ENCODE measurements at regions not wholly inside any gene's neighbourhood (a gene's known extent, or its start where the extent isn't known, plus 50 kb on each side); places are given as distances from the start of the nearest gene placed in this dataset.
"Not testable (repeated sequence)": the region's sequence is repeated elsewhere in the genome, so short reads cannot be mapped to it uniquely, and the experiment has no call there.

GRCh38 chr6:27825848-27826611 is 86.2 kb downstream of the OR2B2 start:
- DNase-seq, result not testable (repeated sequence)

DNA sequence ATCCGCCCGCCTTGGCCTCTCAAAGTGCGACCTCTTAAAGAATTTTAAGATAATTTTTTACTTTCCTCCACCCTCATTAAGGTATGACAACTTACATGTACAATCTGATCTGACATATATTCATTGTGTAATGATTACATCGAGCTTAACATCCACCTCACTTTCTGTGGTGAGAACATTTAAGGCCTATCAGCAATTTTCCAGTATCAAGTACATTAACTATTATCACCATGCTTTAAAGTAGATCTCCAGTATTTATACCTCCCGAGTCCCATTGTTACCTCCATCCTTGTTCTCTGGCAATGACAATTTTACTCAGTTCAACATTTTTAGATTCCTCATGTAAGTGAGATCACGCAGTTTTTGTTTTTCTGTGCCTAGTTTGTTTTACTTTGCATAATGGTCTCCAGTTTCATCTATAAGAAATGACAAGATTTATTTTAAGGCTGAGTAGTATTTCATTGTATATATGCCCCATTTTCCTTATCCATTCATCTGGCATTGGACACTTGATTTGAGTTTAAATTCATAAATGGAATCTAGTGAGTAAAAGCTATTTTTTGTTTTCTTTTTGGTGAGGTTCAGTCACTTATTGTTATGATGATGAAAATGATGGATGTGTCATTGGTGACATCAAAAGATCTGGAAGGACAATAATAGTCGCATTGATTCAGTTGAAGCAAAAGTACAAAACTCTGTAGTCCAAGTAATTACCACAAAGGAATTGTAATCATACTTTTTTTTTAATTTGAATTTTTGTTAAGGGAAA is 87.0 kb downstream of the OR2B2 start:
- DNase-seq, result no peak

DNA sequence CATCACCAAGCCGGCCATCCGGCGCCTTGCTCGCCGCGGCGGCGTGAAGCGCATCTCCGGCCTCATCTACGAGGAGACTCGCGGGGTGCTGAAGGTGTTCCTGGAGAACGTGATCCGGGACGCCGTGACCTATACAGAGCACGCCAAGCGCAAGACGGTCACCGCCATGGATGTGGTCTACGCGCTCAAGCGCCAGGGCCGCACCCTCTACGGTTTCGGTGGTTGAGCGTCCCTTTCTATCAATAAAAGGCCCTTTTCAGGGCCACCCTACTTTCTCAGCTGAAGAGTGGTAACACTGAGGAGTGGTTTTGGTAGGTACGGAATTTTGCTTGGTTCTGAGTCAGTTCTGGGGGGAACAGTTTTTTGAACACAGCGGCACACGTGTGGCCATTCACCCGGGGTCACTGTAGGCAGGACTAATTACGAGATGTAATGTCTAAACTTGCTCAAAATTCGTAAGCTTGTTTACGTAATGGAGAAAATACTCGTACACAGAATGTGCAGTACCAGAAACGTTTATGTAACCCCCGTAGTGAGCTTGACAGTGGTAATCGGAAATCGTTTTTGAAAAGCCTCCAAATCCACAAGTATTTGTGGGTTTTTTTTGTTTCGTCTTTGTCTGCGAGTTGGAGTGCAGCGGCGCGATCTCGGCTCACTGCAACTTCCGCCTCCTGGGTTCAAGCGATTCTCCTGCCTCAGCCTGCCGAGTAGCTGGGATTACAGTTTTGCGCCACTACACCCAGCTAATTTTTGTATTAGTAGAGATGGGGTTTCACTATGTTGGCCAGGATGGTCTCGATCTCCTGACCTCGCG is 87.8 kb downstream of the OR2B2 start:
- DNase-seq, result not testable (repeated sequence)

DNA sequence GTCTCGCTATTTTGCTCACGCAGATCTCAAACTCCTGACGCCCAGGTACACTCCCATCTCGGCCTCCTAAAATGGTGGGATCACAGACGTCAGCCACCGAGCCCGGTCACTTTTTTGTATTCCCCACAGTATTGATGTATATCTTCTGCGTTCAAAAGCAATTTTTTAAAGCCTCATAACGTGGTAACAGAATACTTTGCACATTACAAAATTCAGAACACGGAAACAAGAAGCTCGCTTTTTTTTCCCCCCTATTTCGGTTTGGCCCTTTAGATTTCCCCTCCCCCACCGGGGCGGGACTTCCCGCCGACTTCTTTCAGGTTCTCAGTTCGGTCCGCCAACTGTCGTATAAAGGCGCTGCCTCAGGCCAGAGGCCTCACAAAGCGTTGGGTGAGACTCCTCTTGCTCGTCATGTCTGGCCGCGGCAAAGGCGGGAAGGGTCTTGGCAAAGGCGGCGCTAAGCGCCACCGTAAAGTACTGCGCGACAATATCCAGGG is 88.4 kb downstream of the OR2B2 start:
- not testable (repeated sequence) for DNase-seq

DNA sequence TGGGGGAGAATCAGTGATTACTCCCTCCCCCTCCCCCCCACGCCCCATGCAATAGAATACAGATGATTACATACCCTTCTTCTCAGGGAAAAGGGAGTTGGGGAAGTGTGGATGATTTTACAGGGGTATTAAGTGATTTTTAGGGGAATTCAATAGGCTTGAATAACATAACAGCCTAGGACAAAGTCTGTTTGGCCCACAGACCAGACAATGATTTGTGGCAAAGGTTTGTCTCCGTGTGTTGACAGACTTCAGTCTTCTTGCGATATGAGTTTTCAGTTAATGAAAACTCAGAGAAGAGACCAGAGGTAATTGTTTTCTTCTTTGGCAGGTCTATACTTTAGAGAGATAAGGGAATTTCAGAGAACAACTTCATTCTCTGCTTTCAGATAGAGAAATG is 95.3 kb downstream of the OR2B2 start:
- no peak for DNase-seq

DNA sequence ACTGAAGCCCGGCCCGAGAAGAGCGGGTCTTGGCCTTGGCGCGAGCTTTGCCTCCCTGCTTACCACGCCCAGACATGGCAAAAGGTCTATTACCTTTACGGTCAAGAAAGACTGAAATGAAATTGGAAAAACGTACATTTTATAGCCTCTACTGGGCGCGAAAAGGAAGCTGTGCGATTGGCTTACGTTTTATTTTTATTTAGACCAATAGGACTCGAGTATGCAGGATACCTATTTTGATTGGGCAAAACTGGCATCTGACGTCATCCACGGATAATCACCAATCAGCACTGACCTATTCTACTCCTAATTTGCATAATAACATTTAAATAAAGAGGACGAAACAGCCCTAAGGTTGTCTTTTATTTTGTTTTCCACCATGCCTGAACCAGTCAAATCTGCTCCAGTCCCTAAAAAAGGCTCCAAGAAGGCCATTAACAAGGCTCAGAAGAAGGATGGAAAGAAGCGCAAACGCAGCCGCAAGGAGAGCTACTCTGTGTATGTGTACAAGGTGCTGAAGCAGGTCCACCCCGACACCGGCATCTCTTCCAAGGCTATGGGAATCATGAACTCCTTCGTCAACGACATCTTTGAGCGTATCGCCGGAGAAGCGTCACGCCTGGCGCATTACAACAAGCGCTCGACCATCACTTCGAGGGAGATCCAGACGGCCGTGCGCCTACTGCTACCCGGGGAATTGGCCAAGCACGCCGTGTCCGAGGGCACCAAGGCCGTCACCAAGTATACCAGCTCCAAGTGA is 97.4 kb downstream of the OR2B2 start:
- no peak for DNase-seq

- DNase-seq, result not testable (repeated sequence)
These were observed 97.9 kb downstream of the OR2B2 start for GRCh38 chr6:27814415-27814664.

DNA sequence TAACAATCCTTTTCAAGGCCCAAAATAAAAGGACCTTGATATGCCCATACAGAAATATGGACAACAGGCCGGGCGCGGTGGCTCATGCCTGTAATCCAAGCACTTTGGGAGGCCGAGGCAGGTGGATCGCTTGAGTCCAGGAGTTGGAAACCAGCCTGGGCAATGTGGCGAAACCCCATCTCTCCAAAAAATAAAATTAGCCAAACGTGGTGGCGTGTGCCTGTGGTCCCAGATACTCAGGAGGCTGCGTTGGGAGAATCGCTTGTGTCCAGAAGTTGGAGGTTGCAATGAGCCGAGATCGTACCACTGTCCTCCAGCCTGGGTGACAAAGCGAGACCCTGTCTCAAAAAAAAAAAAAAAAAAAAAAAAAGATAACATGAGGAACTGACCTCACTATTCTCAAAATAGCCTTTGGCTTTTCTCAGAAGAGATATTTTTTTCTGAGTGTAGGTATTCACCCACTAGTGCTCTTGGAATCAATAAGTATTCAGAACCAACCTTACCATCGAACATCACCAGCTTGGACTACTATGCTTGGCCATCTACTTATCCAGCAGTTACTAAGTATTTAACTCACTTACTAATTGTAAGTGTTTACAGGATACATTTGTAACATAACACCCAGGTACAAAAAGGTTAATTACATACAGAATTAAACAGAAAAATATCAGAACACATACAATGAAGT is 99.2 kb downstream of the OR2B2 start:
- no peak for DNase-seq

DNA sequence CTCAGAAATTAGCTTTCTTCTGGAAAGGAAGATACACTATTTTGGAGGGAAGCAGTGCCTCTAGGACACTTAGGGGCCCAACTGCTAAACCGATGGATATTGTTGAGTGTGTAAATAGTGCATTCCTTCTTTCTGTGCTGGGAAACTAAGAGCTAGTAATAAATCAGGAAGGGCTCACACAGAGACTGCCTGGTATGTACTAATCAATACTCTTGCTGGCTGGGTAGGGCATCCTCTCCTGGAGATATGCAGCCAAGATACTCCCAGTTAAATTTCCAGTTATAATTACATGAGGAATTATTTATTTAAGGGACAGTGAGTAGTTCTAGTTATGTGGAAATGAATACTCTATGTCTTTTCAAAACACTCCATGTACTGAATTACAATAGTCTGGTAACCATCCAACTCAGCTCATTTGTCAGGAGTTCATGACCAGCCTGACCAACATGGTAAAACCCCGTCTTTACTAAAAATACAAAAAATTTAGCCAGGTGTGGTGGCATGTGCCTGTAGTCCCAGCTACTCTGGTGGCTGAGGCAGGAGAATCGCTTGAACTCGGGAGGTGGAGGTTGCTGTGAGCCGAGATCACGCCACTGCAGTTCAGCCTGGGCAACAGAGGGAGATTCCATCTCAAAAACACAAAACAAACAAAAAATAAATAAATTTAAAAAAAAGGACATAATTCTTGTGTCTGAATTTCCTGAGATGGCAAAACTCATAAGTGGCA is 100.0 kb downstream of the OR2B2 start:
- no peak for DNase-seq

GRCh38 chr6:27811451-27811772 is 100.8 kb downstream of the OR2B2 start:
- no peak for DNase-seq

DNA sequence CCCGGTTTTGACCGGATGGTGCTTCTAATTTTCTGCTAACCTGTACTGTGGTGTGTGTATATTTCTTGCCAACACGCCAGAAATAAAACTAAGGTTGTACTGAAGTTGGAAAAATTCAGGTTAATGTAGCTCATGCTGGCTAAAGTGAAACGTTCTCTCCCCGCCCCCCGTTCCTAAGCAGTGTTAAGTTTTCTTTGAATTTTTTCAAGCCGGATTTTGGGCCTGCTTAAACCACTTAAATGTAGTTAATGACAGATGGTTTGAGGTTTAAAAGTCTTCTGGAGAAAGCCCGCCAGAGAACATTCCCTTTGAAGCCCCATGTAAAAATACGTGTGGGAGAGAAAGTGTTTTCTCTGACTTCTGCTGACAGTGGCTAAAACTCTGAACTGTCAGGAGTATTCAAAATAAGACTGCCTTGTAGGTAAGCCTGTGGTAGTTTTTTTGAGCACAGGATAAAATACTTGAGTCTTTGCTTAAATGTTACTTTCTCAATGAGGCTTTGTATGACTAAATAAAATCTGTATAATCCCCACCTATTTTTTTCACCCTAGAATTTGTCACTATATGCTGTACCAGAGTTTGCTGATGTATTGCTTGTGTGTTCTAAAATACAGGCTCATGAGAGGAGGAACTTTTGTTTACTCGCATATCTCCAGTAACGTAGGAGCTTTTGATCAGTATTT is 101.3 kb downstream of the OR2B2 start:
- DNase-seq, result no peak

- DNase-seq, result peak; percentile 68
These were observed 102.0 kb downstream of the OR2B2 start for GRCh38 chr6:27809939-27810767.

DNA sequence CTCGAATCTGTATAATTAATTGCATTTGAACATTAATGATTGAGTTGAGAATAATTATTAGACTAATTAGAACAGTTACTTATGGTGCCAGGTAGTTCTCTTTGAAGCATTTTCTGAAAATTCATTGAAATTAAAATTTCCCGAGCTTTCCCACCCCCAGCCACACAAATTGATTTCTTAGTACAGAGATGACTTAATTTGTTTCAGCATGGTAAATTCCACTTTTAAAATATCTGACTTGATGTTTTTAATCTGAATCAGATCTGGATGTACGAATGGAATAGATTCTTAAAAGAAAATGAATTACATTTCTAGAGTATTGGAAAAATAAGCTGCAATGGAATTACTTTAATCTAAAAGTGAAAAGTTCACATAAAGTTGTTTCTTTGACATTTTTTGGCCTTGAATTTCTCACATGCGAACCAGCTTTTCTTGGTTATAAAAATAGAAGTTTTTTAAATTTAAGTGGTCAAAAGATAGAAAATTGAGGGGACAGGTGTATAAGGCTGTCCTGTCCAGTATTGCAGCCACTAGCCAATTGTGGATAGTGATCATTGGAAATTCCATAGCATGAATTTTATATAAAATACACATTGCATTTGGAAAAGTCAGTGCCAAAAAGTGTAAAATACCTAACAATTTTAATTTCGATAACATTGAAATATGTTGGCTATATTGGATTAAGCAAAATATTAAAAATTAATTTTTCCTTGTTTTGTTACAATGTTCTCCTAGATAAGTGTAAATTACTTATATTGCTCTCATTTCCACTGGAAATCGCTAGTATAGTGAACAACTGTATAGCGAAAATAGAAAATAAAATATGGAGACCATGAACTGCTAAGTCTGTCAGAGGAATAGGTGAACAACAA is 102.9 kb downstream of the OR2B2 start:
- no peak for DNase-seq

- DNase-seq, result not testable (repeated sequence)
These were observed 103.7 kb downstream of the OR2B2 start for GRCh38 chr6:27808242-27809066.

- DNase-seq, result peak; percentile 47
These were observed 104.6 kb downstream of the OR2B2 start for GRCh38 chr6:27807441-27808241.

GRCh38 chr6:27806981-27807440 is 105.2 kb downstream of the OR2B2 start:
- DNase-seq, result no peak

- no peak for DNase-seq
These were observed 106.8 kb downstream of the OR2B2 start for GRCh38 chr6:27805347-27805746.

Data from NCI-H510A (cell line).